Thyroid gland (tissue), 4 donors: ENCODE measurements at regions not wholly inside any gene's neighbourhood (a gene's known extent, or its start where the extent isn't known, plus 50 kb on each side); places are given as distances from the start of the nearest gene placed in this dataset.

ENCODE experiments used
- DNase-seq, 2 donors: peaks; one replicate each; pipeline ENCODE4 v3.0.0-alpha.2; 2019
- H3K27ac ChIP-seq, 3 donors: fragments of 200-600 bp; sonication (generic); 1 replicate in 2 of 3; 2 replicates in 1 of 3; pipeline ENCODE4 v1.5.1; 2016 to 2019; ENCODE audit warnings: mild to moderate bottlenecking in 1 of 3, moderate library complexity in 1 of 3
- H3K27me3 ChIP-seq: fragments of 200-600 bp; sonication (generic); one replicate; pipeline ENCODE4 v1.5.1; 2019
- H3K36me3 ChIP-seq, 2 donors: fragments of 200-600 bp; sonication (generic); one replicate each; pipeline ENCODE4 v1.5.1; 2016 to 2019
- H3K4me1 ChIP-seq, 2 donors: fragments of 200-600 bp; sonication (generic); one replicate each; pipeline ENCODE4 v1.5.1; 2017 to 2019
- H3K4me3 ChIP-seq, 3 donors: fragments of 200-600 bp; sonication (generic); replicated peaks in 1 of 3; 1 replicate in 2 of 3; 2 replicates in 1 of 3; pipeline ENCODE4 v1.5.1; 2016; ENCODE audit warnings: mild to moderate bottlenecking in 1 of 3
- H3K9me3 ChIP-seq: fragments of 200-600 bp; sonication (generic); one replicate; pipeline ENCODE4 v1.5.1; 2017
- CTCF ChIP-seq, 6 experiments: fragments of 200-600 bp in 3 of 6; fragments of 450-650 bp in 3 of 6; sonication (generic) in 3 of 6; IDR thresholded peaks; one replicate each; pipeline ENCODE4 v1.5.1; 2016 to 2019; ENCODE audit warnings: antibody characterized with exemption in 6 of 6, mild to moderate bottlenecking in 2 of 6, inconsistent platforms in 1 of 6, moderate library complexity in 1 of 6
- POLR2A ChIP-seq, 2 donors: fragments of 450-650 bp; IDR thresholded peaks; one replicate each; pipeline ENCODE4 v1.6.1; 2017; ENCODE audit warnings: antibody characterized with exemption in 2 of 2, mild to moderate bottlenecking in 2 of 2, moderate library complexity in 1 of 2
- WGBS, 2 donors: methylation state at CpG; one replicate each; pipeline ENCODE4 v1.1.5; 2017; 5-methylcytosine and 5-hydroxymethylcytosine counted together
- intact Hi-C: fragments of 100-400 bp; cut with DNase I; formaldehyde crosslinking; loops from one replicate; pipeline ENCODE4 v1.15.1; 2023

- Histone ChIP-seq H3K27ac (no peak overlapping the region), H3K4me1 (no peaks in the 10 kb centered on the region), H3K9me3 (no peaks in the 10 kb centered on the region), H3K4me3 (no peak overlapping the region), H3K36me3 (no peaks in the 10 kb centered on the region), H3K27me3 (no peaks in the 10 kb centered on the region)
- DNase-seq: no peak
- WGBS, 2 donors: 83 to 89% methylated on average over 2 of the region's 2 CpGs
- intact Hi-C loops: no loop called here
- TF ChIP-seq CTCF (IDR thresholded peaks at IDR 0.05) (no peak), POLR2A (IDR thresholded peaks at IDR 0.05) (no peak)
These were observed 135.3 kb downstream of the BTG1 start for GRCh38 chr12:92010368-92010767.

- H3K27ac ChIP-seq: no peak overlapping the region
- WGBS, 2 donors: 90 to 92% methylated on average over 5 of the region's 5 CpGs
These were observed 137.3 kb downstream of the BTG1 start for GRCh38 chr12:92008345-92008744.

GRCh38 chr12:92007787-92008186 lies 137.9 kb downstream of the BTG1 start:
- H3K9me3 ChIP-seq: no peaks in the 10 kb centered on the region
- H3K36me3 ChIP-seq: no peaks in the 10 kb centered on the region
- intact Hi-C loops: no loop called here
- TF ChIP-seq CTCF (IDR thresholded peaks at IDR 0.05): no peak
- TF ChIP-seq POLR2A (IDR thresholded peaks at IDR 0.05): no peak
- no peak overlapping the region for H3K4me3 ChIP-seq
- no peak for DNase-seq
- H3K4me1 ChIP-seq: no peaks in the 10 kb centered on the region
- no peak overlapping the region for H3K27ac ChIP-seq
- WGBS, 2 donors: 96 to 99% methylated on average over 9 of the region's 9 CpGs
- H3K27me3 ChIP-seq: no peaks in the 10 kb centered on the region

More at GRCh38 chr12:92008345-92008744, 137.3 kb downstream of the BTG1 start:
- intact Hi-C loops: no loop called here
- no peak for TF ChIP-seq CTCF (IDR thresholded peaks at IDR 0.05)
- DNase-seq: no peak
- H3K9me3 ChIP-seq: no peaks in the 10 kb centered on the region
- H3K4me1 ChIP-seq: no peaks in the 10 kb centered on the region
- no peaks in the 10 kb centered on the region for H3K27me3 ChIP-seq
- H3K36me3 ChIP-seq: no peaks in the 10 kb centered on the region
- H3K4me3 ChIP-seq: no peak overlapping the region

GRCh38 chr12:92003701-92004100 lies 141.9 kb downstream of the BTG1 start:
- intact Hi-C loops: no loop called here
- H3K27me3 ChIP-seq: no peaks in the 10 kb centered on the region
- H3K4me3 ChIP-seq: no peak overlapping the region
- H3K9me3 ChIP-seq: no peaks in the 10 kb centered on the region
- H3K27ac ChIP-seq: no peak overlapping the region
- no peaks in the 10 kb centered on the region for H3K4me1 ChIP-seq
- no peaks in the 10 kb centered on the region for H3K36me3 ChIP-seq
- 49 to 55% methylated on average over 3 of the region's 3 CpGs for WGBS, 2 donors
- TF ChIP-seq POLR2A (IDR thresholded peaks at IDR 0.05) (no peak), CTCF (IDR thresholded peaks at IDR 0.05) (no peak)
- no peak for DNase-seq

- H3K4me3 ChIP-seq: no peak overlapping the region
- no peak for DNase-seq
- H3K9me3 ChIP-seq: no peaks in the 10 kb centered on the region
These were observed 142.8 kb downstream of the BTG1 start for GRCh38 chr12:92002673-92003382.

More at GRCh38 chr12:92002673-92003382, 142.8 kb downstream of the BTG1 start:
- H3K4me1 ChIP-seq: no peaks in the 10 kb centered on the region
- no peak overlapping the region for H3K27ac ChIP-seq
- no peak for TF ChIP-seq POLR2A (IDR thresholded peaks at IDR 0.05)
- TF ChIP-seq CTCF (IDR thresholded peaks at IDR 0.05): no peak
- H3K27me3 ChIP-seq: no peaks in the 10 kb centered on the region
- WGBS, 2 donors: 65 to 71% methylated on average over 5 of the region's 5 CpGs
- intact Hi-C loops: no loop called here
- H3K36me3 ChIP-seq: no peaks in the 10 kb centered on the region
